Glutamatergic neuron (in vitro differentiated cells): ENCODE measurements at regions not wholly inside any gene's neighbourhood (a gene's known extent, or its start where the extent isn't known, plus 50 kb on each side); places are given as distances from the start of the nearest gene placed in this dataset.
"Not testable (repeated sequence)": the region's sequence is repeated elsewhere in the genome, so short reads cannot be mapped to it uniquely, and the experiment has no call there.

ENCODE experiments used
- DNase-seq: peaks from one replicate; pipeline ENCODE4 v3.0.0; 2022
- H3K27ac Mint-ChIP-seq: one replicate; pipeline ENCODE4 v1.8.0; 2020; ENCODE audit warnings: mild to moderate bottlenecking, mixed read lengths, inconsistent platforms; ENCODE audit not compliant: unreplicated experiment
- H3K27me3 Mint-ChIP-seq: one replicate; pipeline ENCODE4 v1.8.0; 2020; ENCODE audit warnings: mild to moderate bottlenecking, moderate library complexity, mixed read lengths, inconsistent platforms; ENCODE audit not compliant: unreplicated experiment
- H3K36me3 Mint-ChIP-seq: one replicate; pipeline ENCODE4 v1.8.0; 2020; ENCODE audit warnings: mild to moderate bottlenecking, mixed read lengths, inconsistent platforms; ENCODE audit not compliant: unreplicated experiment
- H3K4me1 Mint-ChIP-seq: one replicate; pipeline ENCODE4 v1.8.0; 2020; ENCODE audit warnings: mild to moderate bottlenecking, low read depth, mixed read lengths, inconsistent platforms; ENCODE audit not compliant: unreplicated experiment
- H3K4me3 Mint-ChIP-seq: one replicate; pipeline ENCODE4 v1.8.0; 2020; ENCODE audit warnings: mild to moderate bottlenecking, mixed read lengths, inconsistent platforms; ENCODE audit not compliant: unreplicated experiment
- H3K9me3 Mint-ChIP-seq: one replicate; pipeline ENCODE4 v1.8.0; 2020; ENCODE audit warnings: mild to moderate bottlenecking, moderate library complexity, mixed read lengths, inconsistent platforms; ENCODE audit not compliant: unreplicated experiment
- CTCF ChIP-seq: fragments of 200-600 bp; sonication (generic); IDR thresholded peaks from one replicate; pipeline ENCODE4 v1.5.0; 2021; ENCODE audit not compliant: partially characterized antibody, unreplicated experiment

DNA sequence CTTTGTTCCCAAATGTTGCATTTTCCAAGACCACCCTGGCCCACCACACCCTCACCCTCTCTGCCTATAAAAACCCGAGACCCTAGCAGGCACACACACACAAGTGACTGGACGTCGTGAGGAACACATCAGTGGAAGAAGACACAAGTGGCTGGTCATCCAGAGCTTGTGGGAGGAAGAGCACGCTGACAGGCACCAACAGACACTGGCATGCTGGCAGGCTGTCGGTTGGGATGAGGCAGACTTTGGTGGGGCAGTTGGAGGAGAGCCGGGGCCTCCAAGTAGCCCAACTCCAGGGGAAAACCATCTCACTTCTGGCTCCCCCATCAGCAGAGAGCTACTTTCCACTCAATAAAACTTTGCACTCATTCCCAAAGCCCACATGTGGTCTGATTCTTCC is 225.5 kb upstream of the ZEB2 start:
- no peak overlapping the region for H3K4me3 Mint-ChIP-seq
- no peak for DNase-seq
- TF ChIP-seq CTCF, result no peak
- no peaks in the 10 kb centered on the region for H3K4me1 Mint-ChIP-seq
- H3K27ac Mint-ChIP-seq, result no peak overlapping the region
- H3K36me3 Mint-ChIP-seq, result peaks cover 25% of the 10 kb centered on the region
- peaks cover 5% of the 10 kb centered on the region for H3K9me3 Mint-ChIP-seq
- H3K27me3 Mint-ChIP-seq, result peaks cover 2% of the 10 kb centered on the region

GRCh38 chr2:144738749-144739148 is 218.8 kb upstream of the ZEB2 start:
- TF ChIP-seq CTCF, result no peak
- Mint-ChIP-seq H3K4me1 (no peaks in the 10 kb centered on the region), H3K27me3 (no peaks in the 10 kb centered on the region), H3K36me3 (no peaks in the 10 kb centered on the region), H3K27ac (no peak overlapping the region), H3K9me3 (no peaks in the 10 kb centered on the region), H3K4me3 (no peak overlapping the region)
- DNase-seq, result no peak

- DNase-seq, result no peak
- H3K27ac Mint-ChIP-seq, result no peak overlapping the region
- no peak for TF ChIP-seq CTCF
- H3K27me3 Mint-ChIP-seq, result no peaks in the 10 kb centered on the region
- no peaks in the 10 kb centered on the region for H3K9me3 Mint-ChIP-seq
- no peaks in the 10 kb centered on the region for H3K36me3 Mint-ChIP-seq
- no peak overlapping the region for H3K4me3 Mint-ChIP-seq
- H3K4me1 Mint-ChIP-seq, result no peaks in the 10 kb centered on the region
Observed at GRCh38 chr2:144730711-144731110, 210.8 kb upstream of the ZEB2 start.

GRCh38 chr2:144724460-144724859 is 204.5 kb upstream of the ZEB2 start:
- H3K4me1 Mint-ChIP-seq, DNase-seq, H3K36me3 Mint-ChIP-seq, H3K9me3 Mint-ChIP-seq, H3K4me3 Mint-ChIP-seq, H3K27me3 Mint-ChIP-seq, H3K27ac Mint-ChIP-seq: not testable (repeated sequence)

GRCh38 chr2:144718376-144718775 is 198.5 kb upstream of the ZEB2 start:
- Mint-ChIP-seq H3K4me3 (no peak overlapping the region), H3K27ac (no peak overlapping the region), H3K9me3 (no peaks in the 10 kb centered on the region), H3K4me1 (no peaks in the 10 kb centered on the region), H3K27me3 (no peaks in the 10 kb centered on the region), H3K36me3 (peaks cover 6% of the 10 kb centered on the region)
- no peak for DNase-seq
- TF ChIP-seq CTCF, result no peak

DNA sequence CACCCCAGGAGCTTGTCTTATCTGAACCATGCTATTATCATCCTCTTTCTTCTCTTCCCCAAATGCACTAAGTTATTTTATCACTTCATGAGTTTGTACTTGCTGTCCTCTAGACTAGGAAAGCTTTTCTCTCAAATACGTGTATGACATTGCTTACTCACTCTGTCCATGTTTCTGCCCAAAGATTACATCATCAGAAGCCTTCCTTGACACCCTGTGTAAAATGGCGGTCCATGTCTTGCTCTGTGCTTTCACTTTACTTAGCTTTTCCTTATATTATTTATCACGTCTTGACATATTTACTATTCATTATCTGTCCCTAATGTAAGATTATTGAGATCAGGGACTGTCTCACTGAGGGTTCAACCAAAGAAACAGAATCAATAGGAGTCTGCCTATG is 196.1 kb upstream of the ZEB2 start:
- Mint-ChIP-seq H3K27me3 (no peaks in the 10 kb centered on the region), H3K4me3 (no peak overlapping the region), H3K27ac (no peak overlapping the region), H3K9me3 (no peaks in the 10 kb centered on the region), H3K4me1 (peaks cover 7% of the 10 kb centered on the region), H3K36me3 (peaks cover 6% of the 10 kb centered on the region)
- DNase-seq, result no peak
- no peak for TF ChIP-seq CTCF
